ENCODE measurements at regions not wholly inside any gene's neighbourhood (a gene's known extent, or its start where the extent isn't known, plus 50 kb on each side); places are given as distances from the start of the nearest gene placed in this dataset.

DNA sequence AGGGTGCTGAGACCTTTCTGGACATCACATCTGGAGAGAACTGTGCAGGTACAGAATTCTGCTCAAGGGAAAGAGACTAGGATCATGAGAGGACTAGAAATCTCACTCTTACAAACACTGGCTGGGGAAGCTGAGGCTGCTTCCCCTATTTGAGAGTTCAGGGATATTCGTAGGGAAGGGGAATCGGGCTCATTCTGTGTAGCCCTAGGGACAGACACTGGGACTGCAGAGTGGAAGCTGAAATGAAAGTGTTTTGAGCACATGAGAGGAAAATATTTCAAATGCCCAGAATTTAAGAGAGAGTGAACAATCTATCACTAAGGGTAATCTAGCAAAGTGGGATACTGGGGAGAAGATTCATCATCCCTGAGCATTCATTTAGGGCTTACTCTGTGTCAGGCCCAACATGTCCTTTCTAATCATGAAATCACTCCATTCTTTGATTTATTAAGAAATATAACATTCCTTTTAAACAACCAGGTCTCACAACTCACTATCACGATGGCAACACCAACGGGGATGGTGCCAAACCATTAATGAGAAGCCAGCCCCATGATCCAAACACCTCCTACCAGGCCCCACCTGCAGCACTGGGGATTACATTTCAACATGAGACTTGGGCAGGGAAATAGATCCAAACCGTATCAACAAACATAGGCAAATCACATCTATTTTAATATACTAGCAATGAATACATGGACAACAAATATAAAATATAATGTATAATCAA is 63.0 kb downstream of the CPN2 start:
- Histone ChIP-seq H3F3A (ENCODE audit: insufficient read depth, low read length, poor library complexity, severe bottlenecking) (no peaks in the 10 kb centered on the region), H2AFZ (ENCODE audit: low read depth, low read length) (no peak overlapping the region), H4K20me1 (ENCODE audit: insufficient read depth) (no peaks in the 10 kb centered on the region), H3K79me2 (replicated peaks; ENCODE audit: insufficient read depth, low read length) (no peaks in the 10 kb centered on the region), H3K9ac (ENCODE audit: low read length) (no peak overlapping the region), H3K36me3 (ENCODE audit: insufficient read depth, low read length) (no peaks in the 10 kb centered on the region), H3K9me2 (ENCODE audit: insufficient read depth, low read length) (no peaks in the 10 kb centered on the region), H3K4me3 (ENCODE audit: low read length) (no peak overlapping the region), H3K4me2 (ENCODE audit: low read length) (no peak overlapping the region), H3K27ac (ENCODE audit: low read length) (no peak overlapping the region), H3K27me3 (ENCODE audit: insufficient read depth, low read depth, low read length) (no peaks in the 10 kb centered on the region), H3K9me3 (ENCODE audit: low read length) (no peaks in the 10 kb centered on the region)
- TF ChIP-seq SMC3 (conservative IDR thresholded peaks at IDR 0.05; ENCODE audit: poor library complexity), result no peak
- no peak for TF ChIP-seq EP300 (conservative IDR thresholded peaks at IDR 0.05; ENCODE audit: poor library complexity, severe bottlenecking)
- no peak for TF ChIP-seq RAD21 (conservative IDR thresholded peaks at IDR 0.05)
- no peak for TF ChIP-seq MXI1 (conservative IDR thresholded peaks at IDR 0.05; ENCODE audit: poor library complexity, severe bottlenecking)

Measured in neural cell (in vitro differentiated cells).